B cell (primary cell): ENCODE measurements at regions not wholly inside any gene's neighbourhood (a gene's known extent, or its start where the extent isn't known, plus 50 kb on each side); places are given as distances from the start of the nearest gene placed in this dataset.

Experiments used
- EZH2 ChIP-seq: IDR thresholded peaks from 2 replicates; pipeline ENCODE4 v1.6.1; 2012; ENCODE audit warnings: borderline replicate concordance, low read depth, mild to moderate bottlenecking, moderate library complexity, low read length; ENCODE audit not compliant: insufficient read depth, poor library complexity, severe bottlenecking
- TF ChIP-seq, protein P1 (sequence below): fragments of 200-600 bp; IDR thresholded peaks from one replicate; pipeline ENCODE4 v1.8.0; 2022; ENCODE audit warnings: antibody characterized with exemption, mild to moderate bottlenecking

DNA sequence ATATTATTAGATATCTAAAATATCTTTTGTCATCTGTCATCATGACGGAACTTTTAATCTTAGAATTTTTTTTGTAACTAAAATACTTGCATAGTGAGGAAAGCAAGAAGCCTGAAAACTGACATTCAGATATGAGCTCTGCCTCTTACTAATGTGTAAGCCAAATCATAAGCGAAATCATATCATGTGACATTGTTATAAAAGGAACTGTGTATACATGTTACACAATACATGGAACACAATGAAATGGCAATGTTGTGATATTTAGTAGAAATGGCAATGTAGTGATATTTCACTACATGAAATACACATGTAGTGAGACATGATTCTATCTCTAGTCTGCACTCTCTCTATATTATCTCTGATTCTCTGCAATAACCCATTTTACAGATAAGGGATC lies 1016.4 kb upstream of the PIK3C3 start:
- TF ChIP-seq EZH2: no peak
- TF ChIP-seq, protein P1, sequence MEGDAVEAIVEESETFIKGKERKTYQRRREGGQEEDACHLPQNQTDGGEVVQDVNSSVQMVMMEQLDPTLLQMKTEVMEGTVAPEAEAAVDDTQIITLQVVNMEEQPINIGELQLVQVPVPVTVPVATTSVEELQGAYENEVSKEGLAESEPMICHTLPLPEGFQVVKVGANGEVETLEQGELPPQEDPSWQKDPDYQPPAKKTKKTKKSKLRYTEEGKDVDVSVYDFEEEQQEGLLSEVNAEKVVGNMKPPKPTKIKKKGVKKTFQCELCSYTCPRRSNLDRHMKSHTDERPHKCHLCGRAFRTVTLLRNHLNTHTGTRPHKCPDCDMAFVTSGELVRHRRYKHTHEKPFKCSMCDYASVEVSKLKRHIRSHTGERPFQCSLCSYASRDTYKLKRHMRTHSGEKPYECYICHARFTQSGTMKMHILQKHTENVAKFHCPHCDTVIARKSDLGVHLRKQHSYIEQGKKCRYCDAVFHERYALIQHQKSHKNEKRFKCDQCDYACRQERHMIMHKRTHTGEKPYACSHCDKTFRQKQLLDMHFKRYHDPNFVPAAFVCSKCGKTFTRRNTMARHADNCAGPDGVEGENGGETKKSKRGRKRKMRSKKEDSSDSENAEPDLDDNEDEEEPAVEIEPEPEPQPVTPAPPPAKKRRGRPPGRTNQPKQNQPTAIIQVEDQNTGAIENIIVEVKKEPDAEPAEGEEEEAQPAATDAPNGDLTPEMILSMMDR: no peak
